ENCODE measurements at regions not wholly inside any gene's neighbourhood (a gene's known extent, or its start where the extent isn't known, plus 50 kb on each side); places are given as distances from the start of the nearest gene placed in this dataset.

- no peak overlapping the region for H3K4me3 ChIP-seq (ENCODE audit: low read depth, low read length)
- no peak for TF ChIP-seq CTCF (IDR thresholded peaks at IDR 0.05; ENCODE audit: borderline replicate concordance, insufficient read depth, low read depth, low read length)
Measured at GRCh38 chr3:82790307-82791097, 1029.1 kb upstream of the GBE1 start.

GRCh38 chr3:82783194-82783593 lies 1021.7 kb upstream of the GBE1 start:
- TF ChIP-seq CTCF (IDR thresholded peaks at IDR 0.05; ENCODE audit: borderline replicate concordance, insufficient read depth, low read depth, low read length), result no peak
- H3K4me3 ChIP-seq (ENCODE audit: low read depth, low read length), result no peak overlapping the region

- TF ChIP-seq CTCF (IDR thresholded peaks at IDR 0.05; ENCODE audit: borderline replicate concordance, insufficient read depth, low read depth, low read length), result no peak
Measured at GRCh38 chr3:82773207-82773606, 1011.8 kb upstream of the GBE1 start.

GRCh38 chr3:82764521-82764920 lies 1003.1 kb upstream of the GBE1 start:
- H3K4me3 ChIP-seq (ENCODE audit: low read depth, low read length), result no peak overlapping the region
- no peak for TF ChIP-seq CTCF (IDR thresholded peaks at IDR 0.05; ENCODE audit: borderline replicate concordance, insufficient read depth, low read depth, low read length)

More at GRCh38 chr3:82773207-82773606, 1011.8 kb upstream of the GBE1 start:
- no peak overlapping the region for H3K4me3 ChIP-seq (ENCODE audit: low read depth, low read length)

- TF ChIP-seq CTCF (IDR thresholded peaks at IDR 0.05; ENCODE audit: borderline replicate concordance, insufficient read depth, low read depth, low read length), result no peak
- H3K4me3 ChIP-seq (ENCODE audit: low read depth, low read length), result no peak overlapping the region
Measured at GRCh38 chr3:82761858-82762257, 1000.4 kb upstream of the GBE1 start.

- no peak for TF ChIP-seq CTCF (IDR thresholded peaks at IDR 0.05; ENCODE audit: borderline replicate concordance, insufficient read depth, low read depth, low read length)
- H3K4me3 ChIP-seq (ENCODE audit: low read depth, low read length), result no peak overlapping the region
Measured at GRCh38 chr3:82745544-82745943, 984.1 kb upstream of the GBE1 start.

GRCh38 chr3:82743196-82743595 lies 981.8 kb upstream of the GBE1 start:
- H3K4me3 ChIP-seq (ENCODE audit: low read depth, low read length), result no peak overlapping the region
- no peak for TF ChIP-seq CTCF (IDR thresholded peaks at IDR 0.05; ENCODE audit: borderline replicate concordance, insufficient read depth, low read depth, low read length)

Measured in GM12875 (cell line).